Peyer's patch (tissue), 4 donors: ENCODE measurements at regions not wholly inside any gene's neighbourhood (a gene's known extent, or its start where the extent isn't known, plus 50 kb on each side); places are given as distances from the start of the nearest gene placed in this dataset.

ENCODE experiments used
- CTCF ChIP-seq, 6 experiments: fragments of 450-650 bp in 4 of 6; fragments of 200-600 bp in 2 of 6; sonication (generic) in 1 of 6; IDR thresholded peaks; one replicate each; pipeline ENCODE4 v1.5.1; 2017 to 2019; ENCODE audit warnings: antibody characterized with exemption in 6 of 6, mild to moderate bottlenecking in 3 of 6, moderate library complexity in 1 of 6
- POLR2A ChIP-seq, 2 donors: fragments of 450-650 bp; IDR thresholded peaks; one replicate each; pipeline ENCODE4 v1.5.1; 2017; ENCODE audit warnings: antibody characterized with exemption in 2 of 2, mild to moderate bottlenecking in 2 of 2, moderate library complexity in 2 of 2

GRCh38 chr20:39880890-39881289 is 808.1 kb downstream of the MAFB start:
- TF ChIP-seq CTCF (IDR thresholded peaks at IDR 0.05) (peak in 1 of 6 experiments; percentile 24), POLR2A (IDR thresholded peaks at IDR 0.05) (no peak)
